GM18511 (cell line): ENCODE measurements at regions not wholly inside any gene's neighbourhood (a gene's known extent, or its start where the extent isn't known, plus 50 kb on each side); places are given as distances from the start of the nearest gene placed in this dataset.
"Not testable (repeated sequence)": the region's sequence is repeated elsewhere in the genome, so short reads cannot be mapped to it uniquely, and the experiment has no call there.

Source experiments
- ATAC-seq: cut with Tn5 transposase; IDR thresholded peaks from one replicate; pipeline ENCODE4 v1.9.1; 2021; ENCODE audit warnings: mild to moderate bottlenecking, moderate library complexity; ENCODE audit not compliant: unreplicated experiment

GRCh38 chr4:158053801-158054200, 119.0 kb downstream of the GASK1B start:
- no peak for ATAC-seq

DNA sequence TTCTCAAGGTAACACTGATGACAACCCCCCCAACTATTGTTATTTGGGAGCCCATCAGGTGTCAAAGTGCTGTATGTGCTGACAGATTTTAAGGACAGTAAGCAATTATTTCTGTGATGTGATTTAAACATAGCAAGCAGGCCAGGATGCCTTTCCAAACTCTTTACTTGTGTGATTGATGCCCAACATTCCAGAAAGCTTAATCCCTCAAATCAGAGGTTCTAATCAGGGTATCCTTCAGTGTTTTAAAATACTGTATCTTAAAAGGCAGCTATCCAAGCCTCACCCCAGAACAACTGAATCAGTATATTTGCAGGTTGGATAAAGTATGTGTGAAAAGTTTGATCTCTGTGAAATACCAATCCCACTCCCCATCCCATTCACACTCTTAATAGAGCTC, 119.7 kb downstream of the GASK1B start:
- no peak for ATAC-seq

- no peak for ATAC-seq
These were observed 121.2 kb downstream of the GASK1B start for GRCh38 chr4:158051401-158052235.

DNA sequence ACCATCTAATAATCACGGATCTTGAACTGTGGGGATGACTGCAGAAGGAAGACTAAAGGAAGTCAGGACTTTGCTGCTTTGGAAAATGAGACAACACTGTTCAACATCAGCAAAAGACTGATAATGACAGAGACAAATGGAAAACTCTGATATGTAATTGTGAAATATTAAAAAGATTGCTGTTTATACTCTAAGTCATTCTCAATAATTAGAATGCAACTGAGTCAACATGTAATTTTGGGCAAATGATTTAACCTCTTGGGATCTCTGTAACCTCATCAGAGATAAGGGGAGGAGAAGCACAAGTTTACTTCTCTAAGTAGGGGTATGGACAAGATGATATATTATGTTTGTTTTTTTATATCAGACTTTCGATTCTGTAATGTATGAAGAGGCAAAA, 121.9 kb downstream of the GASK1B start:
- no peak for ATAC-seq

DNA sequence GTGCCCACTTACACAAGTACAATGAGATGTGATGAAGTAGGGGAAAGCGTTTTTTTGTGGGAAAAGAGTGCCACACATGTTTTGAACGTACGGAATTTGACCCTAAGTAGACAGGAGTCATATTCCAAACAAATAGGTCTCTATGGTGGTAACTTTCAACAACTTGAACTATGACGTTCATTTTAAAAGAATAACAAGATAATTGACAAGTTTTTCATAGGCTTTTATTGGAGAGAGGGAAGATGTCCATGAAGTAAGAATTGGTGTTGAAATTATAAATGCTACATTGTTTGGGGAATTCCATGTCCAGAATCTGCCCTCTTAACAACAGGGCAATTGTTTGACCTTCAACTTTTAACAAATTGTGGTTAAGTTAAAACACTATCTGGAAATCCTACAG, 126.5 kb downstream of the GASK1B start:
- no peak for ATAC-seq

DNA sequence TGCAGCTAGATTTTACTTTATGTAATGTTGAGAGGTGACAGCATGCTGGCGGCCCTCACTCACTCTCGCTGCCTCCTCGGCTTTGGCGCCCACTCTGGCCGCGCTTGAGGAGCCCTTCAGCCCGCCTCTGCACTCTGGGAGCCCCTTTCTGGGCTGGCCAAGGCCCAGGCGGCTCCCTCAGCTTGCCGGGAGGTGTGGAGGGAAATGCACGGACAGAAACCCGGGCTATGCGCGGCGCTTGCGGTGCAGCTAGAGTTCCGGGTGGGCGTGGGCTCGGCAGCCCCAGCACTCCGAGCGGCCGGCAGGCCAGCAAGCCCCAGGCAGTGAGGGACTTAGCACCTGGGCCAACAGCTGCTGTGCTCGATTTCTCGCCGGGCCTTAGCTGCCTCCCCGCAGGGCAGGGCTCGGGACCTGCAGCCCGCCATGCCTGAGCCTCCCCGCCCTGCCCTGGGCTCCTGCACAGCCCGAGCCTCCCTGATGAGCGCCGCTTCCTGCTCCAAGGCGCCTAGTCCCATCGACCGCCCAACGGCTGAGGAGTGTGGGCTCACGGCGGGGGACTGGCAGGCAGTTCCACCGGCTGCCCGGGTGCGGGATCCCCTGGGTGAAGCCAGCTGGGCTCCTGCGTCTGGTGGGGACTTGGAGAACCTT, 128.7 kb downstream of the GASK1B start:
- ATAC-seq = no peak

DNA sequence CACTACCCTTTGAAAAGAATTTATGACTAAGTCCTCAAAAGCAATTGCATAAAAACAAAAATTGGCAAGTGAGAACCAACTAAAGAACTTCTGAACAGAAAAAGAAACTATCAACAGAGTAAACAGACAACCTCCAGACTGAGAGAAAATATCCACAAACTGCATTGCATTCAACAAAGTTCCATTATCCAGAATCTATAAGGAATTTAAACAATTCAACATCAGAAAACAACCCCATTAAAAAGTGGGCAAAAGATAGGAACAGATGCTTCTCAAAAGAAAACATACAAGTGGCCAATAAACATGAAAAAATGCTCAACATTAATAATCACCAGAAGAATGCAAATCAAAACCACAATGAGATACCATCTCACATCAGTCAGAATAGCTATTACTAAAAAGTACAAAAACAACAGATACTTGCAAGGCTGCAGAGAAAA, 130.2 kb downstream of the GASK1B start:
- ATAC-seq = no peak

DNA sequence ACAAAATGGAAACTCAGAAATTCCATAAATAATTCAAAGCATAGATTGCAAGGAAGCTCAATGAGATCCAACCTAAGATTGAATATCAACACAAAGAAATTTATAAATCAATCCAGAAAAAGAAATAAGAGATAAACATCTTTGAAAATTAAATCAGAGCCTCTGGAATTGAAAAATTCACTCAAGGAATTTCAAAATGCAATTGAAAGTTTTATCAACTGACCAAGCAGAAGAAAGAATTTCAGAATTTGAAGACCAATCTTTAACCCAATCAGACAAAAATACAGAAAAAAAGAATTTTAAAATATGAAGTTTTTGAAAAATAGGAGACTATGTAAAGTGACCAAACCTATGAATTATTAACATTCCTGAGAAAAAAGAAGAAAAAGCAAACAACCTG, 134.1 kb downstream of the GASK1B start:
- ATAC-seq = no peak

- ATAC-seq = no peak
These were observed 135.8 kb downstream of the GASK1B start for GRCh38 chr4:158036998-158037397.

- ATAC-seq = no peak
These were observed 137.1 kb downstream of the GASK1B start for GRCh38 chr4:158035662-158036195.

GRCh38 chr4:158033416-158034120, 139.3 kb downstream of the GASK1B start:
- ATAC-seq = peak; percentile 54

- no peak for ATAC-seq
These were observed 140.0 kb downstream of the GASK1B start for GRCh38 chr4:158032733-158033415.

DNA sequence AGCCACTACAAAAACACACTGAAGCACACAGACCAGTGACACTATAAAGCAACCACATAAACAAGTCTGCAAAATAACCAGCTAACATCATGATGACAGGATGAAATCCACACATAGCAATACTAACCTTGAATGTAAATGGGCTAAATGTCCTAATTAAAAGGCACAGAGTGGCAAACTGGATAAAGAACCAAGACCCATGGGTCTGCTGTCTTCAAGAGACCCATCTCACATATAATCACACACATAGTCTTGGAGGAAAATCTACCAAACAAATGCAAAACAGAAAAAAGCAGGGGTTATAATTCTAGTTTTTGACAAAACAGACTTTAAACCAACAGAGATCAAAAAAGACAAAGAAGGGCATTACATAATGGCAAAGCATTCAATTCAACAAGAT, 144.4 kb downstream of the GASK1B start:
- not testable (repeated sequence) for ATAC-seq

DNA sequence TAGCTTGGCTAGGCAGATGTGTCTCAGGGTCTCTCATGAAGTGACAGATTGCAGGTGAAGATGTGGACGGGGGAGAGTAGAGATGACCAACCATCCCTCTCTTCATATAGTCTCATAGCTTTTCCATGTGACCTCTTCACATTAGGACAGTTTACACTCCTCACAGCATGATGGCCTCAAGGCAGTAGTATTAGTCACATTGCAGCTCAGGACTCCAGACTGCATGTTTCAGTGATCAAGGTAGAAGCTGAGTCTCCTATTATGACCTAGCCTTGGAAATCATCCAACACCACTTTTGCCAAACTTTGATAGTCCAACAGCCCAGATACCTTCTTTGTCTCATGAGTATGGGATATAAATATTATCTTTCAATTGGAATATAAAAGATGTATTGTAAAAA, 147.7 kb downstream of the GASK1B start:
- ATAC-seq = no peak

DNA sequence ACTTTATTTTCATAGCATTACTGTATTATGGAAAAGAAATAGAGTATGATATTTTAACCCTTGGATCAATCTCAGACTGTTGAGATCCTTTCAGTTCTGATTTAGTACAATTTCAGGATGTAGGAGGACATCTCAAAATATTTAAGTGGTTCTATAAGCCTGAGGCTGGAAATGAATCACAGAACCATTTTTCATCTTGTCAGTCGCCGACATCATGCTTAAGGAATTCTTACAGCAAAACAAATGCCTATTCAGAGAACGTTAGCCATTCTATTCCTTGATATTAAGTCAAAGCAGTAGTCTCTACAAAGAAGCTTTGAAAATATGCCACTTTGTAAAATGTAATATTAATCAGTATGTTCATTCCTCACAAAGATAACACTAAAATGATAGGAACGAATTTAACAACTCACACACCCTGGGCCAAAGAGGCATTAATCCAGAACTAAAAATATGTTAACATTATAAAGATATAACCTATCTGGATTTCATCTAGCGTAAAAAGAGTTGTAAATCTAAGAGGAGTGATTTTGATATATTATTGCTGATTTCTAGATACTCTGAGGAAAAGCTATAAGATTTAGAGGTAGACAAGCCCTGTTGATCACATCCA, 152.0 kb downstream of the GASK1B start:
- ATAC-seq = no peak

GRCh38 chr4:158020176-158020575, 152.6 kb downstream of the GASK1B start:
- no peak for ATAC-seq

- ATAC-seq = no peak
These were observed 154.0 kb downstream of the GASK1B start for GRCh38 chr4:158018831-158019230.

- ATAC-seq = no peak
These were observed 154.5 kb downstream of the GASK1B start for GRCh38 chr4:158018221-158018830.

GRCh38 chr4:158016511-158016910, 156.3 kb downstream of the GASK1B start:
- no peak for ATAC-seq

DNA sequence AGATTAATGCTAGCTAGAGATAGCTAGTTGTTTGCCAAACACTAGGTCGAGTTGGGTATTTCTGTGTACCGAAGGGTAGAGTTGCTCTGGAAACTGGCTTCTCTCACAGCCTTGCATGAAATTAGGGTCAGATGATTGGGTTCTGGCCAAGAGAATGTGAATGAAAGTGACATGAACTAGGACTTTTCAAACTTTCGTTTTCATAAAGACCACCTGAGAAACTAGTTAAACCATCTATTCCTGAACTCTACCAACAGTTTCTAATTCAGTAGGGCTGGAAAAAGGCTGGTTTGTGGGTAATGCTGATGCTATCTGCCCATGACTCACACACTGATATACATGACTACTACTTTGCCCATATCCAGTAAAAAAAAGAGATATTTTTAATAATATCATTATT, 157.6 kb downstream of the GASK1B start:
- no peak for ATAC-seq
